LNCAP (cell line): ENCODE measurements at regions not wholly inside any gene's neighbourhood (a gene's known extent, or its start where the extent isn't known, plus 50 kb on each side); places are given as distances from the start of the nearest gene placed in this dataset.

Source experiments
- TF ChIP-seq, protein P1 (sequence below): fragments of 450-650 bp; IDR thresholded peaks from 2 replicates; pipeline ENCODE4 v1.5.1; 2017; ENCODE audit warnings: mild to moderate bottlenecking

DNA sequence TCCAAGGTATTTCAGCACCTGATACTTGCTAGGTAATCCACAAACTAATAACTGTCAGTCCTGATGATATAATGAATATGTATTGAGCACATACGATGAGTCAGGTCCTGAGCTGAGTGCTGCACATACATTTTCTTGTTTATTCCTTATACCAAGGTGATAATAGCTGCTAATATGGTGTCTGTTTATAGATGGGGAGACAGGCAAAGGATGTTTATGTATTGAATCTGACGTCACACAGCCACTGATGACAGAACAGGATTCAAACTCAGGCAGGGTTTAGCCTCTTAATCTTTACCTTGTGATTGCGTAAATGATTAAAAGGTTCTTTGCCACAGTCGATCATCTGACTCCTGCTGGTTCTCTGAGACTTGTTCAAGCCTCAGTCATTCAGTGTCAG lies 609.9 kb upstream of the CPEB2 start:
- TF ChIP-seq, protein P1, sequence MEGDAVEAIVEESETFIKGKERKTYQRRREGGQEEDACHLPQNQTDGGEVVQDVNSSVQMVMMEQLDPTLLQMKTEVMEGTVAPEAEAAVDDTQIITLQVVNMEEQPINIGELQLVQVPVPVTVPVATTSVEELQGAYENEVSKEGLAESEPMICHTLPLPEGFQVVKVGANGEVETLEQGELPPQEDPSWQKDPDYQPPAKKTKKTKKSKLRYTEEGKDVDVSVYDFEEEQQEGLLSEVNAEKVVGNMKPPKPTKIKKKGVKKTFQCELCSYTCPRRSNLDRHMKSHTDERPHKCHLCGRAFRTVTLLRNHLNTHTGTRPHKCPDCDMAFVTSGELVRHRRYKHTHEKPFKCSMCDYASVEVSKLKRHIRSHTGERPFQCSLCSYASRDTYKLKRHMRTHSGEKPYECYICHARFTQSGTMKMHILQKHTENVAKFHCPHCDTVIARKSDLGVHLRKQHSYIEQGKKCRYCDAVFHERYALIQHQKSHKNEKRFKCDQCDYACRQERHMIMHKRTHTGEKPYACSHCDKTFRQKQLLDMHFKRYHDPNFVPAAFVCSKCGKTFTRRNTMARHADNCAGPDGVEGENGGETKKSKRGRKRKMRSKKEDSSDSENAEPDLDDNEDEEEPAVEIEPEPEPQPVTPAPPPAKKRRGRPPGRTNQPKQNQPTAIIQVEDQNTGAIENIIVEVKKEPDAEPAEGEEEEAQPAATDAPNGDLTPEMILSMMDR = no peak

DNA sequence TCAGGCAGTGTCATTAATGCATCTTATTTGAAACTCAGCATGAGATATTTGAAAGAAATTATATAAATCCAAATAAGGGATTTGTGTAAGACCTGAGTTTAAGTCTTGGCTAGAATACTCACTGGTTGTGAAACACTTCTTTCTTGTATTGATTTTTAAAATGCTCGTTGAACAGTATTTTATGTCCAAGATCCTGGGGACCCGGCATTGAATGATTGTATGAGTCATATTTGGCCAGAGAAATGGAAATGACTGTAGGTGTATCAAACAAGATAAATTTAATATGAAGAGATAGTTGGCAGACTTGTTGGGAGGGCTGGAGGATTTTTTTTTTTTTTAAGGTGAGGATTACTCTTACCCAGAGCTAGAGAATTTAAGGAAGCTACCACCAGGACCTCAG lies 606.1 kb upstream of the CPEB2 start:
- TF ChIP-seq, protein P1 = no peak

DNA sequence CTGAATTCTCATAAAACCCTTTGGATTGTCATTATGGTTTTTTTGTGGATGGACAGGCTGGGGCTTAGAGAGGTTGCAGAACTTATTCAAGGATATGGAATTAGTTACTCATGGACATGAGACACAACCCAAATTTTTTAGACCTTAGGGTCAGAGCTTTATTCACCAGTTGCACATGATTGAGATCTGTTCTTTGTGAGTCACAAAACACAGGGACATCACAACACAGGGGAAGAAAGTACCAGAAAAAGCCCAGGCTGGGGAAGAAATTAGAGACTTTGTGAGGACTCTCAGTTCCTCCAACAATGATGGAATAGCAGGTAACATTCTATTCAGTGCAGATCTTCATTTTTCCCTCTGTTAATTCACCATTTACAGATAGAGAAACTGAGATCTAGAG lies 602.4 kb upstream of the CPEB2 start:
- TF ChIP-seq, protein P1 = no peak

DNA sequence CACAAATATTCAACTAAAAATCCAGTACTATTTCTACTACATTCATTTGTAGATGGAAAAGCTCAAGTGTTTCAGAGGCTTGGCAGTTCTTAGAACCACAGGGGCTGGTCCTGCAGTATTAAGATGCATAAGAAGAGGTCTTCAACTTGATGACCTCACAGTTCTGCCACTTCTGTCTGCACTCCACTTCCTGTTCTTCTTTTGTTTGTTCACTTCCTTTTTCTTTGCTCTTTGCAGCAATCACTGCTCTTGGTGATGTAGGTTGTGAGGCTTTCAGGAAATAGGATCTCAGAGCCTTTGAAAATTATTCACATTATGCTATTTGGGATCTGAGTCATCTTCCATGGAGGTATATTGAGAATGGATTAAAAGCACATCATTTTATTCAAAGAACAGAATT lies 602.0 kb upstream of the CPEB2 start:
- TF ChIP-seq, protein P1 = no peak

DNA sequence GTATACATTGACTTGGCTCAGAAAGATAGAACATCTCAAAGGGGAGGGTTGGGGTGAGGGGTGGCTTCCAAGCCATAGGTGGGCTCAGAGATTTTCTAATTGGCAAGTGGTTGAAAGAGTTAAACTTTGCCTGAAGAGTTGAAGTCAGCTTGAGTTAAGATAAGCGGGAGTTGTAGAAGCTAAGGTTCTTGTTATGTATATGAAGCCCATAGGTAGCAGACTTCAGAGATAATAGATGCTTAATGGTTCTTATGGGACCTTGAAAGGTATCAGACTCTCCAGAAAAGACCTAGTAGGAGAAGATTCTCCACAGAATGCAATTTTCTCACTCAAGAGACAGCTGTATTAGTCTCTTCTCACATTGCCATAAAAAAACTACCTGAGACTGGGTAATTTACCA lies 599.1 kb upstream of the CPEB2 start:
- TF ChIP-seq, protein P1 = no peak

DNA sequence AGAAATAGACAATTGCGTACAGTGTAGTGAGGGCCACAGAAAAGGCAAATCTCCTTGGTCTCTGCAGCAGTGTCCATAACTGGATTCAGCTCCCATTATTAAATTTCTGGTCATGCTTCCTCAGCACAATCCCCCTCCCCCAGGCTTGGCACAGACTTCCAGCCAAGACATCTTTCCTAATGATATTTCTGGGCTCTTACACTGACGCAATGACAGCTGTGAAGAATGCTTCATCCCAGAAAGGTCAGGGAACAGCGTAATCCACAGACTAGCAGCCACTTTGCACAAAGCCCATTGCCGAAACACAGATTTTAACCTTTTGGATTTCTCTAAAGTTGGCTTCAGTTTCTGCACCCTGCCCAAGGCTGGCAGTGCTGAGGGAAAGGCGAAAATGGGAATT lies 597.6 kb upstream of the CPEB2 start:
- TF ChIP-seq, protein P1 = no peak

DNA sequence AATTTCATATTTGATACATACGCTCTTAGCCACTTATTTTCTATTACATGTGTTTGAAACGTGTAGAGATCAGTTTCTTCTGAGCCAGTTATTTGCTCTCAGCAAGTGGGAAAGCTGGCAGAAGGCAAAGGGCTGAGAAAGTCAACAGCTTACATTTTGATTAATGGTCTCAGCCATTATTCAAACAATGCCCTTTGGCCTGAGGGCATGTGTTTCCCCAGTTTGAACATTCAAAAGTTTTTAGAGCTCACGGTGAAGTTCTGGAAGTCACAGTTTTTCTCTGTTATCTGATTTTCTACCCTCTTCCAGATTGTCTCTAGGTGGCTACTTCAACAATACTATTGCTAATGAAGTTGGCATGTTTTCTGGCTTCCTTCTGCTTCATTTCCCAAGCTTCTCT lies 591.8 kb upstream of the CPEB2 start:
- TF ChIP-seq, protein P1 = no peak

DNA sequence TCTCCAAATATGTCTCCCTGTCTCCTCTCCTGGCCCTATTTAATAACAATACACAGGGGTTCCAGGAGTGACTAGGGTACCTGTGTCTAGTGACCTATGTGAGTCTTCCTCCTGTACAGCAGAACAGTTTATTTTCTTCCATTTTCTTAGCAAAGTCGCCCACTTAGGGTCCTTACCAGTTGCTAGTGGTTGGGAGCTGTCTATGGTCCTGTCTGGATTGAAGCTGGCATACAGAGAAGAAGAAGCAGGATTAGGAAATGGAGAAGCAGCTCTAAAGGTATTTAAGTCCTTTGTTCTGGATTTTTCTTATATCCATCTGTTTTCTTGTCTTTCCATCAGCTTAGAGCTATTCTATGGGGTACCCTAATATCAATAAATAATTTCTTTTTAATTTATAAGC lies 587.1 kb upstream of the CPEB2 start:
- TF ChIP-seq, protein P1 = no peak
